M059J (cell line): ENCODE measurements at regions not wholly inside any gene's neighbourhood (a gene's known extent, or its start where the extent isn't known, plus 50 kb on each side); places are given as distances from the start of the nearest gene placed in this dataset.
A peak's percentile ranks its signal among the peaks of the same experiment; 100 is the strongest.

ENCODE experiments used
- DNase-seq: peaks from one replicate; pipeline ENCODE4 v3.0.0-alpha.2; 2012; ENCODE audit warnings: low read depth

DNA sequence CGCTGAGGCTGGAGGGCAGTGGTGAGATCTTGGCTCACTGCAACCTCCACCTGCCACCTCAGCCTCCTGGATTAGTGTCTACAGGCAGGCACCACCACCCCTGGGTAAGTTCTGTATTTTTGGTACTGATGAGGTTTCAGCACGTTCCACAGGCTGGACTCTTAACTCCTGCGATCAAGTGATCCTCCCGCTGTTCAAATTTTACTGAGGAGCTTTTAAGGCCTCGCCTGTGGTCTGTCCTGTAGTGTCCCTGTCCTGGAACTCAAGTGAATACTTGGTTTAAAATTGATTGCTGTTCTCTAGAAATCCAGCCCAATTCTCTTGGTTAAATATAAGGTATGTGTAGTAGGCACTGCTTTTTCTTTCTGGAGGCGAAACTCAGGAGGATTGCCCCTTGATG lies 65.2 kb downstream of the DPRX start:
- DNase-seq: peak; percentile 5

DNA sequence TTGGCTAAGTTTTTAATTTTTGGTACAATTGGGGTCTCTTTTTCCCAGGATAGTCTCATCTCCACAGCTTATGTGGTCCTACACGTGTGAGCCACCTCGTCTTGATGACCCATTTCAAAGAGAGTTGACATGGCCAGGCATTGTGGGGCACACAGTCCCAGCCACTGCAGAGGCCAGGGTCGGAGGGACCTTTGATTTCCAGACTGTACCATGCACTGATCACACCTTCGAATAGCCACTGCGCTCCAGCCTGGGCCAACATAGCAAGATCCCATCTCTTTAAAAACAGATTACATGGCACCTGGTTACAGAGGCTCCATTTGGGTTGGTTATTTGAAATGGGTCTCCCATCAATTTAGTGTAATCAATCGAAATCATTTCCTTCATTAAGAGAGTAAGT lies 71.6 kb downstream of the DPRX start:
- DNase-seq: no peak

DNA sequence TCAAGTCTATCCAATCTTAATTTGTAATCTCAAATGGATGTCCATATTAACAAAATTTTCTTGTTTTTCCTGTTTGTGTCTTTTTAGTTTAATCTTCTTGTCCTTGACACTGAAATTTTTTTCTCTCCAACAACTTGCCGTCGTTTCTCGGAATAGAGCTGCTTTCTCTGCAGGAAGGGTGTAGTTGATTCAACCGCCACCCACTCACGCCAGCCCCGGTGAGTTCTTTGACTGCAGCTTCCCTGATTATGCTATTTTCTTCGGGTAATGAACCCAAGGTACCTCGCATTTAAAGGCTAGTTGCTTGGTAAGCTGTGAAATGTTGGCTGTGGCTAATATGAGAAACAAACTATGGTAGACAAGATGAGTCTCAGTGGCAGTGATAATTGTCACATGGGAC lies 72.2 kb downstream of the DPRX start:
- no peak for DNase-seq

DNA sequence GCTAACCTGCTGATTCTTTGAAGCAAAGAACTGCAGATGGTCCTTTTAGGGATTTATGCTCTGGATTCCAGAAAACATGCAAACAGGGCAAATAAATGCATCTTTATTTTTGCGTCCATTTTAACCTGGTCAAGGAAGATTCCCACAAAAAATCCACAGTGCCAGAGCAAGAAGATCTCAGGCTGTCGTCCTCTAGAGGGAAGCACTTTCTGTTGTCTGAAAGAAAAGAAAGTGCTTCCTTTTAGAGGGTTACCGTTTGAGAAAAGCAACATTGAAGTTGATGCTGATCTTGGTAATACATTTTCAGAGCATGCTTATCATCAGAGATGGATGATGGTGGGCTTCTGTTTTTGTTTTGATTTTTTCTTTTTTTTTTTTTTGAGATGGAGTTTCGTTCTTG lies 75.5 kb downstream of the DPRX start:
- DNase-seq: no peak

DNA sequence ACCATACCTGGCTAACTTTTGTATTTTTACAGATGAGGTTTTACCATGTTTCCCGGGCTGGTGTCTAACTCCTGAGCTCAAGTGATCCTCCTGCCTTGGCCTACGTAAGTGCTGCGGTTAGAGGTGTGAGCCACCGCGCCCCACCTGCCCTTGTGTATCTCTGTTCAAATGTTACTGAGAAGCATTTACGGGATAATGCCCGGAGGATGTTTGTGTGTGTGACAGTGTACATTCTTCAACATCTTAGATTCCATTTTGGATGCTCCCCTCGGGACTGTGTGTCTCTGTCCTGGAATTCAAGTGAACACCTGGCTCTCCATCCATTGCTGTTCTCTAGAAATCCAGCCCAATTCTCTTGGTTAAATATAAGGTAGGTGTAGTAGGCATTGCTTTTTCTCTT lies 93.7 kb downstream of the NLRP12 start:
- DNase-seq: no peak
